ENCODE measurements at regions not wholly inside any gene's neighbourhood (a gene's known extent, or its start where the extent isn't known, plus 50 kb on each side); places are given as distances from the start of the nearest gene placed in this dataset.

- peak; percentile 50 for DNase-seq (ENCODE audit: low read depth)
- peak overlapping the region; percentile 85 for H3K4me3 ChIP-seq (replicated peaks; ENCODE audit: low read depth, low read length)
- TF ChIP-seq CTCF (IDR thresholded peaks at IDR 0.05; ENCODE audit: low read length, missing control alignments), result no peak
Measured at GRCh38 chr2:64750001-64750816, 96.5 kb upstream of the SERTAD2 start.

GRCh38 chr2:64750817-64751285 lies 97.1 kb upstream of the SERTAD2 start:
- no peak for TF ChIP-seq CTCF (IDR thresholded peaks at IDR 0.05; ENCODE audit: low read length, missing control alignments)
- peak overlapping the region; percentile 85 for H3K4me3 ChIP-seq (replicated peaks; ENCODE audit: low read depth, low read length)
- DNase-seq (ENCODE audit: low read depth), result peak; percentile 100

- TF ChIP-seq CTCF (IDR thresholded peaks at IDR 0.05; ENCODE audit: low read length, missing control alignments), result peak; percentile 25
- DNase-seq (ENCODE audit: low read depth), result peak; percentile 74
- peak overlapping the region; percentile 78 for H3K4me3 ChIP-seq (replicated peaks; ENCODE audit: low read depth, low read length)
Measured at GRCh38 chr2:64751286-64752260, 97.9 kb upstream of the SERTAD2 start.

GRCh38 chr2:64753399-64753798 lies 99.7 kb upstream of the SERTAD2 start:
- no peak overlapping the region for H3K4me3 ChIP-seq (replicated peaks; ENCODE audit: low read depth, low read length)
- TF ChIP-seq CTCF (IDR thresholded peaks at IDR 0.05; ENCODE audit: low read length, missing control alignments), result no peak
- DNase-seq (ENCODE audit: low read depth), result no peak

GRCh38 chr2:64754570-64754969 lies 100.9 kb upstream of the SERTAD2 start:
- H3K4me3 ChIP-seq (replicated peaks; ENCODE audit: low read depth, low read length), result no peak overlapping the region
- no peak for DNase-seq (ENCODE audit: low read depth)
- TF ChIP-seq CTCF (IDR thresholded peaks at IDR 0.05; ENCODE audit: low read length, missing control alignments), result no peak

- TF ChIP-seq CTCF (IDR thresholded peaks at IDR 0.05; ENCODE audit: low read length, missing control alignments), result no peak
- H3K4me3 ChIP-seq (replicated peaks; ENCODE audit: low read depth, low read length), result no peak overlapping the region
- no peak for DNase-seq (ENCODE audit: low read depth)
Measured at GRCh38 chr2:64757126-64757525, 103.4 kb upstream of the SERTAD2 start.

All from fibroblast of pulmonary artery (primary cell).